GM12891 (cell line): ENCODE measurements at regions not wholly inside any gene's neighbourhood (a gene's known extent, or its start where the extent isn't known, plus 50 kb on each side); places are given as distances from the start of the nearest gene placed in this dataset.

Experiments
- DNase-seq: peaks from one replicate; pipeline ENCODE4 v3.0.0; 2011; ENCODE audit warnings: low spot score; ENCODE audit not compliant: insufficient read length
- FAIRE-seq: peaks from 2 replicates; lab custom pipeline; 2011; peaks lifted over from hg19 to GRCh38; lab: Jason Lieb, UNC
- PAX5 ChIP-seq: IDR thresholded peaks from 2 replicates; pipeline ENCODE4 v1.6.1; 2011; ENCODE audit warnings: low read length, moderate library complexity, mild to moderate bottlenecking; ENCODE audit not compliant: insufficient read depth, severe bottlenecking
- POLR2A ChIP-seq: IDR thresholded peaks from 2 replicates; pipeline ENCODE4 v1.6.1; 2011; ENCODE audit warnings: low read depth, low read length, control low read depth
- POLR2AphosphoS5 ChIP-seq: IDR thresholded peaks from 2 replicates; pipeline ENCODE4 v1.6.1; 2011; ENCODE audit warnings: low read depth, low read length, control low read depth
- POU2F2 ChIP-seq: IDR thresholded peaks from 2 replicates; pipeline ENCODE4 v1.6.1; 2011; ENCODE audit warnings: low read depth, mild to moderate bottlenecking, control low read depth, low read length, moderate library complexity
- SPI1 ChIP-seq: IDR thresholded peaks from 2 replicates; pipeline ENCODE4 v1.6.1; 2011; ENCODE audit warnings: low read depth, low read length, control low read depth
- TAF1 ChIP-seq: IDR thresholded peaks from 2 replicates; pipeline ENCODE4 v1.6.1; 2011; ENCODE audit warnings: low read depth, low read length, control low read depth

GRCh38 chr12:126949558-126949957 is 1317.4 kb upstream of the TMEM132C start:
- TF ChIP-seq PAX5: no peak
- no peak for TF ChIP-seq TAF1
- no peak for TF ChIP-seq POLR2AphosphoS5
- no peak for TF ChIP-seq POU2F2
- TF ChIP-seq SPI1: no peak
- no peak for TF ChIP-seq POLR2A
- no peak for DNase-seq
- FAIRE-seq: no peak

- DNase-seq (no peak), FAIRE-seq (no peak)
- TF ChIP-seq POLR2AphosphoS5 (no peak), POLR2A (no peak), POU2F2 (no peak), TAF1 (no peak), SPI1 (no peak), PAX5 (no peak)
Measured at GRCh38 chr12:126950266-126950665, 1316.7 kb upstream of the TMEM132C start.

GRCh38 chr12:126952096-126953007 is 1314.6 kb upstream of the TMEM132C start:
- no peak for DNase-seq
- no peak for FAIRE-seq
- TF ChIP-seq PAX5 (no peak), POLR2A (no peak), TAF1 (no peak), POU2F2 (no peak), SPI1 (no peak), POLR2AphosphoS5 (no peak)

- no peak for FAIRE-seq
- DNase-seq: no peak
- TF ChIP-seq POLR2AphosphoS5 (no peak), SPI1 (no peak), POLR2A (no peak), PAX5 (no peak), TAF1 (no peak), POU2F2 (no peak)
Measured at GRCh38 chr12:126953365-126953889, 1313.5 kb upstream of the TMEM132C start.

- DNase-seq: no peak
- no peak for FAIRE-seq
- TF ChIP-seq POLR2A: no peak
- no peak for TF ChIP-seq SPI1
- TF ChIP-seq PAX5: no peak
- TF ChIP-seq TAF1: no peak
Measured at GRCh38 chr12:126960221-126960620, 1306.7 kb upstream of the TMEM132C start.

GRCh38 chr12:126960709-126961108 is 1306.3 kb upstream of the TMEM132C start:
- no peak for DNase-seq
- TF ChIP-seq POU2F2: no peak
- TF ChIP-seq TAF1: no peak
- TF ChIP-seq POLR2A: no peak
- no peak for TF ChIP-seq SPI1
- TF ChIP-seq PAX5: no peak
- TF ChIP-seq POLR2AphosphoS5: no peak
- no peak for FAIRE-seq

GRCh38 chr12:126963825-126964224 is 1303.1 kb upstream of the TMEM132C start:
- FAIRE-seq (no peak), DNase-seq (no peak)
- no peak for TF ChIP-seq POLR2AphosphoS5
- TF ChIP-seq SPI1: no peak
- no peak for TF ChIP-seq PAX5
- no peak for TF ChIP-seq POU2F2
- TF ChIP-seq POLR2A: no peak
- no peak for TF ChIP-seq TAF1

GRCh38 chr12:126966498-126966897 is 1300.5 kb upstream of the TMEM132C start:
- TF ChIP-seq POU2F2 (no peak), PAX5 (no peak), SPI1 (no peak), POLR2A (no peak), TAF1 (no peak), POLR2AphosphoS5 (no peak)
- DNase-seq (no peak), FAIRE-seq (no peak)

GRCh38 chr12:126967152-126967551 is 1299.8 kb upstream of the TMEM132C start:
- no peak for FAIRE-seq
- no peak for DNase-seq
- TF ChIP-seq PAX5: no peak
